H1 (cell line): ENCODE measurements at regions not wholly inside any gene's neighbourhood (a gene's known extent, or its start where the extent isn't known, plus 50 kb on each side); places are given as distances from the start of the nearest gene placed in this dataset.

ENCODE experiments used
- CEBPB ChIP-seq: IDR thresholded peaks from 2 replicates; pipeline ENCODE4 v1.6.1; 2012; ENCODE audit warnings: low read depth, low read length
- EGR1 ChIP-seq: IDR thresholded peaks from 2 replicates; pipeline ENCODE4 v1.6.1; 2011; ENCODE audit warnings: low read depth, low read length, borderline replicate concordance
- EP300 ChIP-seq, 2 experiments: IDR thresholded peaks; 1 replicate in 1 of 2; 2 replicates in 1 of 2; pipeline ENCODE4 v1.6.1; 2011 to 2012; ENCODE audit warnings: low read depth in 2 of 2, low read length in 2 of 2, mild to moderate bottlenecking in 2 of 2, borderline replicate concordance in 1 of 2, inconsistent platforms in 1 of 2, moderate library complexity in 1 of 2
- GABPA ChIP-seq: IDR thresholded peaks from 2 replicates; pipeline ENCODE4 v1.6.1; 2011; ENCODE audit warnings: mild to moderate bottlenecking, low read length, moderate library complexity, borderline replicate concordance; ENCODE audit not compliant: insufficient read depth
- JUND ChIP-seq: IDR thresholded peaks from 2 replicates; pipeline ENCODE4 v1.6.1; 2011; ENCODE audit warnings: mild to moderate bottlenecking, improper control_type of control experiment, low read length
- POLR2A ChIP-seq, 2 experiments: IDR thresholded peaks; 1 replicate in 1 of 2; 2 replicates in 1 of 2; pipeline ENCODE4 v1.6.1; 2011; ENCODE audit warnings: low read depth in 2 of 2, low read length in 2 of 2, mild to moderate bottlenecking in 2 of 2; ENCODE audit errors: control extremely low read depth in 1 of 2
- SRF ChIP-seq: IDR thresholded peaks from 2 replicates; pipeline ENCODE4 v1.6.1; 2011; ENCODE audit warnings: mild to moderate bottlenecking, low read depth, low read length, moderate library complexity
- TAF1 ChIP-seq: IDR thresholded peaks from 2 replicates; pipeline ENCODE4 v1.6.1; 2011; ENCODE audit warnings: mild to moderate bottlenecking, low read depth, low read length
- TAF7 ChIP-seq: optimal IDR thresholded peaks from 2 replicates; pipeline ENCODE3; 2011; ENCODE audit warnings: low read depth, mild to moderate bottlenecking, inconsistent platforms, low read length, moderate library complexity, borderline replicate concordance
- TF ChIP-seq, protein P1 (sequence below), 3 experiments: IDR thresholded peaks; 1 replicate in 2 of 3; 2 replicates in 1 of 3; pipeline versions ENCODE4 v1.5.1 to v1.6.1; 2011; ENCODE audit warnings: low read length in 3 of 3, mild to moderate bottlenecking in 3 of 3, inconsistent platforms in 2 of 3, low read depth in 1 of 3, moderate library complexity in 1 of 3; ENCODE audit not compliant: insufficient read depth in 1 of 3; ENCODE audit errors: control extremely low read depth in 1 of 3

DNA sequence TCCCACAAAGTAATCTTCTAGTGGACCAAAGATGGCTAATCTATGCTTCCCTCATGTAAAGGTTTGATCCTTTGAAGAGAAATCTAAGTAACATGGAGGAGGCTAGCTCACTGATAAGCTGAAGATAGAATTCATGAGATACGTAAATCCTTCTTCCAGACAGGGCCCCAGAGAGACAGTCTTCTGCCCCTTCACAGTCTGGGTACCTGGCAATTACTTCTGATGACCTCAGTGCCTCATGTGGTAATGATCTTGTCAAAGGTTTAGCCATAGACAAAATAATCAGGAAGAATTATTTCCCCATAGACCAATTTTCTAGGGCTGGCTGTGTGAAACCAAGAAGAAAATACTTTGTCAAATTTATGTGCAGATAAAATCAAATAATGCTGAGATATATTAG, 495.8 kb downstream of the METTL4 start:
- TF ChIP-seq GABPA (no peak), TAF1 (no peak), EGR1 (no peak), TAF7 (no peak), JUND (no peak), EP300 (IDR thresholded peaks at IDR 0.05; ENCODE audit: borderline replicate concordance in 1 of 2, low read depth in 2 of 2, low read length in 2 of 2) (no peak), SRF (no peak), CEBPB (no peak), POLR2A (IDR thresholded peaks at IDR 0.05; ENCODE audit: control extremely low read depth in 1 of 2, low read depth in 2 of 2, low read length in 2 of 2) (no peak)
- TF ChIP-seq, protein P1, sequence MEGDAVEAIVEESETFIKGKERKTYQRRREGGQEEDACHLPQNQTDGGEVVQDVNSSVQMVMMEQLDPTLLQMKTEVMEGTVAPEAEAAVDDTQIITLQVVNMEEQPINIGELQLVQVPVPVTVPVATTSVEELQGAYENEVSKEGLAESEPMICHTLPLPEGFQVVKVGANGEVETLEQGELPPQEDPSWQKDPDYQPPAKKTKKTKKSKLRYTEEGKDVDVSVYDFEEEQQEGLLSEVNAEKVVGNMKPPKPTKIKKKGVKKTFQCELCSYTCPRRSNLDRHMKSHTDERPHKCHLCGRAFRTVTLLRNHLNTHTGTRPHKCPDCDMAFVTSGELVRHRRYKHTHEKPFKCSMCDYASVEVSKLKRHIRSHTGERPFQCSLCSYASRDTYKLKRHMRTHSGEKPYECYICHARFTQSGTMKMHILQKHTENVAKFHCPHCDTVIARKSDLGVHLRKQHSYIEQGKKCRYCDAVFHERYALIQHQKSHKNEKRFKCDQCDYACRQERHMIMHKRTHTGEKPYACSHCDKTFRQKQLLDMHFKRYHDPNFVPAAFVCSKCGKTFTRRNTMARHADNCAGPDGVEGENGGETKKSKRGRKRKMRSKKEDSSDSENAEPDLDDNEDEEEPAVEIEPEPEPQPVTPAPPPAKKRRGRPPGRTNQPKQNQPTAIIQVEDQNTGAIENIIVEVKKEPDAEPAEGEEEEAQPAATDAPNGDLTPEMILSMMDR (IDR thresholded peaks at IDR 0.05; ENCODE audit: control extremely low read depth in 1 of 3, insufficient read depth in 1 of 3, low read depth in 1 of 3, low read length in 3 of 3), result no peak
